K562 (cell line): ENCODE measurements at regions not wholly inside any gene's neighbourhood (a gene's known extent, or its start where the extent isn't known, plus 50 kb on each side); places are given as distances from the start of the nearest gene placed in this dataset.

Source experiments
- ATAC-seq: fragments of 200-7000 bp; cut with Tn5 transposase; 3 replicates; pipeline ENCODE4 v1.9.1; 2020; ENCODE audit warnings: moderate library complexity
- BruUV-seq: library from RNA; stranded (reverse); fragments of 400-500 nt; replicated peaks from 2 replicates; lab custom pipeline; 2021; lab: Mats Ljungman, UMichigan
- CTCF ChIA-PET: fragments of 300-600 bp; formaldehyde crosslinking; extraction: SDS; loops from one replicate; lab custom pipeline; 2021; ENCODE audit warnings: low intra/inter-chr PET ratio; lab: Yijun Ruan, JAX
- POLR2A ChIA-PET: fragments of 300-600, 350-650 bp; sonication (Branson Sonifier 250); formaldehyde crosslinking; extraction: SDS; loops from one replicate; lab custom pipeline; 2021; ENCODE audit warnings: antibody characterized with exemption, inconsistent platforms; lab: Yijun Ruan, JAX
- DNase-seq, 4 experiments: peaks; one replicate each; pipeline versions ENCODE4 v3.0.0 to v3.0.0-alpha.2; 2011 to 2018; ENCODE audit warnings: low spot score in 3 of 4, mixed read lengths in 3 of 4; ENCODE audit errors: extremely low read depth in 1 of 4
- FAIRE-seq: peaks from 2 replicates; lab custom pipeline; 2011; peaks lifted over from hg19 to GRCh38; lab: Jason Lieb, UNC
- H2AFZ ChIP-seq: 2 replicates; pipeline ENCODE4 v1.6.0; 2011; ENCODE audit warnings: low read depth, low read length, control low read depth, inconsistent platforms
- H3K27ac ChIP-seq: fragments of 200-600 bp; 3 replicates; pipeline ENCODE4 v1.8.0; 2011; ENCODE audit warnings: low read depth, mild to moderate bottlenecking, control low read depth, inconsistent platforms, low read length, moderate library complexity, mixed read lengths; ENCODE audit errors: extremely low read depth
- H3K27me3 ChIP-seq, 2 experiments: fragments of 300-600 bp in 1 of 2; 2 replicates in 1 of 2; 3 replicates in 1 of 2; pipeline versions ENCODE4 v1.6.0 to v1.8.0; 2011; ENCODE audit warnings: inconsistent platforms in 2 of 2, low read length in 2 of 2, mild to moderate bottlenecking in 1 of 2, mixed read lengths in 1 of 2, moderate library complexity in 1 of 2; ENCODE audit not compliant: control insufficient read depth in 2 of 2, insufficient read depth in 2 of 2
- H3K36me3 ChIP-seq: fragments of 300-600 bp; 3 replicates; pipeline ENCODE4 v1.8.0; 2011; ENCODE audit warnings: mild to moderate bottlenecking, low read length, inconsistent platforms; ENCODE audit not compliant: control insufficient read depth, insufficient read depth
- H3K4me1 ChIP-seq, 2 experiments: fragments of 200-600 bp in 1 of 2; replicated peaks in 1 of 2; 2 replicates in 1 of 2; 3 replicates in 1 of 2; pipeline versions ENCODE4 v1.5.1 to v1.8.0; 2011; ENCODE audit warnings: inconsistent platforms in 2 of 2, low read length in 2 of 2, mild to moderate bottlenecking in 1 of 2, mixed read lengths in 1 of 2, moderate library complexity in 1 of 2; ENCODE audit not compliant: control insufficient read depth in 2 of 2, insufficient read depth in 2 of 2
- H3K4me2 ChIP-seq: 2 replicates; pipeline ENCODE4 v1.6.1; 2011; ENCODE audit warnings: low read length, control low read depth, inconsistent platforms, mixed read lengths; ENCODE audit not compliant: insufficient read depth
- H3K4me3 ChIP-seq: fragments of 200-600 bp; sonication (generic), shearing (Covaris generic); 2 replicates; pipeline ENCODE4 v1.5.1; 2016; ENCODE audit warnings: control low read depth, inconsistent platforms
- H3K79me2 ChIP-seq: fragments of 200-600 bp; 3 replicates; pipeline ENCODE4 v1.8.0; 2011; ENCODE audit warnings: low read length, inconsistent platforms; ENCODE audit not compliant: control insufficient read depth, insufficient read depth
- H3K9ac ChIP-seq, 2 experiments: 2 replicates each; pipeline versions ENCODE4 v1.6.0 to v1.6.1; 2011; ENCODE audit warnings: low read depth in 2 of 2, low read length in 2 of 2, control low read depth in 1 of 2, inconsistent platforms in 1 of 2, mild to moderate bottlenecking in 1 of 2, mixed read lengths in 1 of 2; ENCODE audit not compliant: insufficient read depth in 1 of 2
- H3K9me1 ChIP-seq: one replicate; pipeline ENCODE4 v1.6.0; 2011; ENCODE audit warnings: inconsistent platforms, mild to moderate bottlenecking, low read length, moderate library complexity; ENCODE audit not compliant: control insufficient read depth, insufficient read depth
- H3K9me3 ChIP-seq: replicated peaks from 2 replicates; pipeline ENCODE4 v1.5.1; 2011; ENCODE audit warnings: low read depth, low read length, inconsistent platforms; ENCODE audit not compliant: control insufficient read depth, insufficient read depth
- H4K20me1 ChIP-seq: replicated peaks from 2 replicates; pipeline ENCODE4 v1.6.1; 2011; ENCODE audit warnings: low read length, inconsistent platforms, mixed read lengths; ENCODE audit not compliant: control insufficient read depth, insufficient read depth
- ADNP ChIP-seq: fragments of 200-800 bp; sonication (Bioruptor generic); IDR thresholded peaks from 2 replicates; pipeline ENCODE4 v1.6.1; 2016; ENCODE audit warnings: missing genetic modification characterization, missing compliant biosample characterization
- E2F3 ChIP-seq: fragments of 250-450 bp; sonication (Bioruptor Pico); IDR thresholded peaks from 2 replicates; pipeline ENCODE4 v1.4.0; 2020; ENCODE audit warnings: mild to moderate bottlenecking
- ESRRA ChIP-seq: fragments of 450-650 bp; IDR thresholded peaks from 2 replicates; pipeline ENCODE4 v1.6.1; 2014; ENCODE audit warnings: low read depth, mild to moderate bottlenecking, moderate library complexity, borderline replicate concordance
- FOXK2 ChIP-seq, 2 experiments: fragments of 450-650 bp; IDR thresholded peaks in 1 of 2; conservative IDR thresholded peaks in 1 of 2; 2 replicates each; pipeline ENCODE4 v1.6.1; 2016; ENCODE audit warnings: low read depth in 2 of 2, mild to moderate bottlenecking in 1 of 2
- HDAC6 ChIP-seq: IDR thresholded peaks from 2 replicates; pipeline ENCODE4 v1.6.1; 2012; ENCODE audit warnings: low read depth, mild to moderate bottlenecking, control low read depth, inconsistent platforms, low read length, moderate library complexity
- TRIM24 ChIP-seq, 2 experiments: fragments of 450-650 bp; IDR thresholded peaks; 2 replicates each; pipeline ENCODE4 v1.6.1; 2016
- ZFPM2 ChIP-seq: fragments of 250-450 bp; sonication (Bioruptor Pico); IDR thresholded peaks from 2 replicates; pipeline ENCODE4 v1.5.1; 2022; ENCODE audit warnings: mild to moderate bottlenecking
- ZNF12 ChIP-seq: sonication (generic); formaldehyde crosslinking; IDR thresholded peaks from 2 replicates; pipeline ENCODE4 v1.4.0; 2020; ENCODE audit warnings: mild to moderate bottlenecking, missing genetic modification reagents
- ZNF197 ChIP-seq: fragments of 200-800 bp; sonication (Bioruptor generic); IDR thresholded peaks from 2 replicates; pipeline ENCODE4 v1.6.1; 2016; ENCODE audit warnings: low read depth, missing genetic modification characterization, missing compliant biosample characterization
- ZNF589 ChIP-seq: fragments of 200-800 bp; sonication (Bioruptor generic); IDR thresholded peaks from 2 replicates; pipeline ENCODE4 v1.6.1; 2016; ENCODE audit warnings: low read depth, missing genetic modification characterization, missing compliant biosample characterization
- WGBS: fragments of 100-300 bp; shearing (Covaris generic); methylation state at CpG from one replicate; pipeline ENCODE4 v1.1.6; 2016; ENCODE audit warnings: low coverage, mixed read lengths; ENCODE audit not compliant: insufficient coverage; ENCODE audit errors: missing lambda C conversion rate; 5-methylcytosine and 5-hydroxymethylcytosine counted together
- in situ Hi-C: fragments of 300-500 bp; cut with MboI; formaldehyde crosslinking; loops from 4 replicates; pipeline ENCODE4 v1.15.0; 2018; ENCODE audit warnings: inconsistent platforms, mixed read lengths
- intact Hi-C: fragments of 100-400 bp; cut with micrococcal nuclease; formaldehyde crosslinking; loops from 2 replicates; pipeline ENCODE4 v1.14.2; 2022
- TF ChIP-seq, protein P1 (sequence below): fragments of 200-800 bp; sonication (Bioruptor generic); IDR thresholded peaks from 2 replicates; pipeline ENCODE4 v1.6.1; 2017; ENCODE audit warnings: missing genetic modification characterization, missing compliant biosample characterization
- TF ChIP-seq, protein P2 (sequence below): sonication (generic); formaldehyde crosslinking; IDR thresholded peaks from 2 replicates; pipeline ENCODE4 v1.8.1; 2023; ENCODE audit warnings: missing genetic modification reagents, mild to moderate bottlenecking, borderline replicate concordance

DNA sequence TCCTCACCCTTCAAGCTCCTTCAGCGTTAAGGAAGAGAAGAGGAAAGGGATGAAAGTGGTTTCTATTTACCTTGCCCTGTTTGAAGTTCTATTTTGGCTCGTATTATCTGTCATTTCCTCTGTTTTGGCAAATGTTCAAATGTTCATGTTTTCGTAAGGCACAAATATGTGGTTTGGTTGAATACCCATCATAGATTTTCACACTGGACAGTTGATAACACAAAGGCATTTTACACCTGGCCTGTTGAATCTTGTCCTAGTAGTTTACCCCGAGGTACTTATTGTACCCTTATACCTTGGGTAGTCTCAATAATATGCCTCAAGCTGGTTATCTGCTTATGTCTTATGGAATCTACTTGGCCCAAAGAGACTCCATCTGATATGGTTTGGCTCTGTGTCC lies 706.9 kb downstream of the METTL15 start:
- DNase-seq (no peak), ATAC-seq (no peak)
- no peak overlapping the region for H2AFZ ChIP-seq
- H3K27ac ChIP-seq, result no peak overlapping the region
- no peaks in the 10 kb centered on the region for H3K9me3 ChIP-seq
- H4K20me1 ChIP-seq, result no peaks in the 10 kb centered on the region
- H3K4me1 ChIP-seq, result no peaks in the 10 kb centered on the region
- TF ChIP-seq E2F3 (CRISPR knock-in tag) (no peak), ZFPM2 (CRISPR knock-in tag) (no peak), ADNP (tag) (no peak)
- TF ChIP-seq, all 486 proteins: peak for 0
- no peaks in the 10 kb centered on the region for H3K27me3 ChIP-seq
- CTCF ChIA-PET, result no interaction called here
- WGBS, result 0% methylated on average over 4 of the region's 4 CpGs
- no peaks in the 10 kb centered on the region for H3K79me2 ChIP-seq
- in situ Hi-C loops, result no loop called here
- no peak overlapping the region for H3K4me2 ChIP-seq
- BruUV-seq, result no TSS peak
- intact Hi-C loops, result no loop called here
- no peaks in the 10 kb centered on the region for H3K36me3 ChIP-seq
- no peak overlapping the region for H3K4me3 ChIP-seq
- POLR2A ChIA-PET, result no interaction called here
- FAIRE-seq, result no peak
- H3K9me1 ChIP-seq, result no peaks in the 10 kb centered on the region
- H3K9ac ChIP-seq, result no peak overlapping the region

DNA sequence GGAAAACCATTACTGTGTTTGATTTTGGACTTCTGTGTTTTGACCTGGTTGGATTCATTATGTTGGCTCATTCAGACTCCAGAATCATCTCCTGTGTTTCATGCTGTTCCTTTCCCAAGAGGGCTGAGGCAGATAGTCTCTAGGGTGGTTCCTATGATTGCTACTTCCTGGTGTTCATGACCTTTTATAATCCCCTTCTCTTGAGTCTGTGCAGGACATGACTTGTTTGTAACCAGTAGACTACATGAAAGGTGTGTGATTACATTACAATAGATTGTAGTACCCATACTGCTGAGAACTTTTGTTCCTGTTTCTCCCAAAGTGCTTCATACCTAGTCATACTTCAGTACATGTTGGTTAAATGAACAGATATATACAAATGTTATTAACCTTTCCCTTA lies 700.6 kb downstream of the METTL15 start:
- no peaks in the 10 kb centered on the region for H3K27me3 ChIP-seq
- in situ Hi-C loops, result no loop called here
- ATAC-seq, result no peak
- CTCF ChIA-PET, result no interaction called here
- DNase-seq, result no peak
- no peak overlapping the region for H3K4me2 ChIP-seq
- H3K9ac ChIP-seq, result no peak overlapping the region
- no peak overlapping the region for H2AFZ ChIP-seq
- H3K4me1 ChIP-seq, result no peaks in the 10 kb centered on the region
- H3K36me3 ChIP-seq, result no peaks in the 10 kb centered on the region
- no peak for FAIRE-seq
- BruUV-seq, result no TSS peak
- intact Hi-C loops, result no loop called here
- H3K4me3 ChIP-seq, result no peak overlapping the region
- no peak overlapping the region for H3K27ac ChIP-seq
- POLR2A ChIA-PET, result no interaction called here
- H3K9me3 ChIP-seq, result no peaks in the 10 kb centered on the region
- H3K79me2 ChIP-seq, result no peaks in the 10 kb centered on the region
- no peaks in the 10 kb centered on the region for H3K9me1 ChIP-seq
- no peaks in the 10 kb centered on the region for H4K20me1 ChIP-seq
- no peak for TF ChIP-seq HDAC6
- no peak for TF ChIP-seq TRIM24 (IDR thresholded peaks at IDR 0.05)
- TF ChIP-seq ZNF12 (CRISPR knock-in tag), result no peak
- TF ChIP-seq, protein P1, sequence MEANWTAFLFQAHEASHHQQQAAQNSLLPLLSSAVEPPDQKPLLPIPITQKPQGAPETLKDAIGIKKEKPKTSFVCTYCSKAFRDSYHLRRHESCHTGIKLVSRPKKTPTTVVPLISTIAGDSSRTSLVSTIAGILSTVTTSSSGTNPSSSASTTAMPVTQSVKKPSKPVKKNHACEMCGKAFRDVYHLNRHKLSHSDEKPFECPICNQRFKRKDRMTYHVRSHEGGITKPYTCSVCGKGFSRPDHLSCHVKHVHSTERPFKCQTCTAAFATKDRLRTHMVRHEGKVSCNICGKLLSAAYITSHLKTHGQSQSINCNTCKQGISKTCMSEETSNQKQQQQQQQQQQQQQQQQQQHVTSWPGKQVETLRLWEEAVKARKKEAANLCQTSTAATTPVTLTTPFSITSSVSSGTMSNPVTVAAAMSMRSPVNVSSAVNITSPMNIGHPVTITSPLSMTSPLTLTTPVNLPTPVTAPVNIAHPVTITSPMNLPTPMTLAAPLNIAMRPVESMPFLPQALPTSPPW, result no peak
- no peak for TF ChIP-seq FOXK2 (conservative IDR thresholded peaks at IDR 0.05 in 1 of 2, IDR thresholded peaks at IDR 0.05 in 1 of 2; ENCODE audit: low read depth in 2 of 2)
- no peak for TF ChIP-seq ZNF589 (CRISPR knock-in tag)
- TF ChIP-seq ZNF197 (CRISPR knock-in tag), result no peak
- TF ChIP-seq, protein P2, sequence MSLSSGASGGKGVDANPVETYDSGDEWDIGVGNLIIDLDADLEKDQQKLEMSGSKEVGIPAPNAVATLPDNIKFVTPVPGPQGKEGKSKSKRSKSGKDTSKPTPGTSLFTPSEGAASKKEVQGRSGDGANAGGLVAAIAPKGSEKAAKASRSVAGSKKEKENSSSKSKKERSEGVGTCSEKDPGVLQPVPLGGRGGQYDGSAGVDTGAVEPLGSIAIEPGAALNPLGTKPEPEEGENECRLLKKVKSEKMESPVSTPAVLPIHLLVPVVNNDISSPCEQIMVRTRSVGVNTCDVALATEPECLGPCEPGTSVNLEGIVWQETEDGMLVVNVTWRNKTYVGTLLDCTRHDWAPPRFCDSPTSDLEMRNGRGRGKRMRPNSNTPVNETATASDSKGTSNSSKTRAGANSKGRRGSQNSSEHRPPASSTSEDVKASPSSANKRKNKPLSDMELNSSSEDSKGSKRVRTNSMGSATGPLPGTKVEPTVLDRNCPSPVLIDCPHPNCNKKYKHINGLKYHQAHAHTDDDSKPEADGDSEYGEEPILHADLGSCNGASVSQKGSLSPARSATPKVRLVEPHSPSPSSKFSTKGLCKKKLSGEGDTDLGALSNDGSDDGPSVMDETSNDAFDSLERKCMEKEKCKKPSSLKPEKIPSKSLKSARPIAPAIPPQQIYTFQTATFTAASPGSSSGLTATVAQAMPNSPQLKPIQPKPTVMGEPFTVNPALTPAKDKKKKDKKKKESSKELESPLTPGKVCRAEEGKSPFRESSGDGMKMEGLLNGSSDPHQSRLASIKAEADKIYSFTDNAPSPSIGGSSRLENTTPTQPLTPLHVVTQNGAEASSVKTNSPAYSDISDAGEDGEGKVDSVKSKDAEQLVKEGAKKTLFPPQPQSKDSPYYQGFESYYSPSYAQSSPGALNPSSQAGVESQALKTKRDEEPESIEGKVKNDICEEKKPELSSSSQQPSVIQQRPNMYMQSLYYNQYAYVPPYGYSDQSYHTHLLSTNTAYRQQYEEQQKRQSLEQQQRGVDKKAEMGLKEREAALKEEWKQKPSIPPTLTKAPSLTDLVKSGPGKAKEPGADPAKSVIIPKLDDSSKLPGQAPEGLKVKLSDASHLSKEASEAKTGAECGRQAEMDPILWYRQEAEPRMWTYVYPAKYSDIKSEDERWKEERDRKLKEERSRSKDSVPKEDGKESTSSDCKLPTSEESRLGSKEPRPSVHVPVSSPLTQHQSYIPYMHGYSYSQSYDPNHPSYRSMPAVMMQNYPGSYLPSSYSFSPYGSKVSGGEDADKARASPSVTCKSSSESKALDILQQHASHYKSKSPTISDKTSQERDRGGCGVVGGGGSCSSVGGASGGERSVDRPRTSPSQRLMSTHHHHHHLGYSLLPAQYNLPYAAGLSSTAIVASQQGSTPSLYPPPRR (CRISPR knock-in tag), result no peak
- TF ChIP-seq ESRRA, result no peak
